Fibroblast of skin of left biceps (primary cell): ENCODE measurements at regions not wholly inside any gene's neighbourhood (a gene's known extent, or its start where the extent isn't known, plus 50 kb on each side); places are given as distances from the start of the nearest gene placed in this dataset.

ENCODE experiments used
- DNase-seq, 2 experiments: peaks; one replicate each; pipeline ENCODE4 v3.0.0-alpha.2; 2013; ENCODE audit warnings: low read depth in 2 of 2

GRCh38 chr18:47547539-47548202 is 296.2 kb upstream of the SKOR2 start:
- DNase-seq = no peak

DNA sequence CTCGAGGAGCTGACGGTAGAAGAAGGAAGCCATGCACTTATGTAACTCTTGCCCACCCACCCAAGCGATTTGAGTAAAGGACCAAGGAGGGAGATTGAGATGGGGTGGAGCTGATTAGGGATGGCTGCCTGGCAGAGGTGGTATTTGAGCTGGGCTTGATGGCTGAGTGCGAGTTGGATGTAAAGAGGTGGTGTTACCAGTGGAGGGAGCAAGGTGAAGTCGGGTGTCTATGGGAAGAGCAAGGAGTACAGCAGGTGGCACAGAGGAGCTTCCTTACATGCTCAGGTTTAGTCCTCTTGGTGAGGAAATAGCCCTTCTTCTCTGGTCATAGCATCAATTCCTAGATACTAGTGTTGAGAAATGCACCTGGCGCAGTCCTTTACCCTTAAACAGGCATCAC is 294.2 kb upstream of the SKOR2 start:
- DNase-seq = no peak

DNA sequence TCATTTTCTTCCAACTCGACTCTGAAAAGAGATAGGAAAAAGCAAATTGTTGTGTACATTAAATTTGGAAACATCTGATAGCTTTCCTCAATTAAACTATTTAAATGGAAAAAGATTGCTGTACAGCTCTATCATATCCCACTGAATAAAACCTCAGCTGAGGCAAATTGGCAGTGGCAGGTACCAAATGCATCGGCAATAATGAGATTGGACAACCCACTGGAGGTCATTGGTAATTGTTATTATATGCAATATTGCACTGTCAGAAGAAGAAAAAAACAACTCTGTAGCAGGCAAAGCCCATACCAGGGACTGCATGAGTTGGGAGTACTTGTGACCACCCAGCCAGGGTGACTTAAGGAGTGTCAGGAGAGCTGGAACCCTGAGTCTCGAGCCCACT is 291.6 kb upstream of the SKOR2 start:
- no peak for DNase-seq

- no peak for DNase-seq
Measured at GRCh38 chr18:47542551-47542950, 291.1 kb upstream of the SKOR2 start.

DNA sequence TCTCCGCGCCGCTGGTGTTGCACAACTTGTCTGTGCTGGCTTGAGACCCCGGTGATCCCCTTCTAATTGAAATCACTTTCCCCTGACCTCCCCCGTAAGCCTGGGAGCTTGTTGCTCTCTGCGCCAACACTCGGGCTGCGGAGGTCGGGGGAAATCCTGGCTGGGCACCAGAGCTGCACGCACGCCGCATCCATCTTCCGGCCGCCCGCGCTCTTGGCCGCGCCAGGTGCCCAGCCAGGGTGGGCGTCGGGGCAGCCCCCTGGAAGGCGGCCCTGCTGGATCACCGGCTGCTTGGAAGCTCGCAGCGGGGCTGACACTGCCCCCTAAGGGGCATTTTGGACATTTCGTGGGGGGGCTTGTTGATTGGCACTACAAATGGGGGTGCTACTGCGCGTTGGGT is 280.3 kb upstream of the SKOR2 start:
- no peak for DNase-seq

DNA sequence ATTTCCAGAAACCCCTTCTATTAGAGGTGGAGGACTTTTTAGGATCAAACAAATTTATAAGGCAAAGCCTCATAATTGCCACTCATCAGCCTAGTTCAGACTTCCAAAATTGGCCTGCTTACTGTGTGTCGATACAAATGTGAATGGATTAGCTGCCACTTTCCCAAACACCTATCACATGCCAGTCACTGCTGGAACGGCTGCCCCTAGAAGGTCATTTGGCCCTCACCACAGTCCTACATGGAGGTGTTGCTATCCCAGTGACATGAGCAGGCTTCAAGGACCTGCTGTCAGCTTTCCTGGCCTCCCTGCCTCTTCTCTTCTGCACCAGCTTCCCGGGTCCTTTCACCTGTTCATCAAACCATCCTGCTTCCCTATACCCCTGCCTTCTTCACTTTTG is 279.2 kb upstream of the SKOR2 start:
- DNase-seq = no peak

DNA sequence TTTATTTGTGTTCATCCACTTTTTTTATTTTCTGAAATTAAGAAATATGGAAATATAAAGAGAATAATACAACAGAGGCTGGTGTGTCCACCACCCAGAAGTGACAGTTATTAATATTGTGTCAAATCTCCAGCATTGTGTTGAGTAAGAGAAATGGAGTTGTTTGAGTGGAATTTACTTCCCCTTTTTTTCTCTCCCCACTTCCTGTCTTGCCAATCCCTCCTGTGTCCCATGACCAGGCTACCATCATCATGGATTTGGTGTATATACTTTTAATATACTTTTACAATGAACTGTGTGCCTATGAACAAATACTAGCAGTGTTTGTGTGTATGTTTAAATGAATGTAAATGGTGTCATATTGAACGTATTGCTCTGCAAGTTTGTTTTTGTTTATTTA is 276.9 kb upstream of the SKOR2 start:
- DNase-seq = no peak

DNA sequence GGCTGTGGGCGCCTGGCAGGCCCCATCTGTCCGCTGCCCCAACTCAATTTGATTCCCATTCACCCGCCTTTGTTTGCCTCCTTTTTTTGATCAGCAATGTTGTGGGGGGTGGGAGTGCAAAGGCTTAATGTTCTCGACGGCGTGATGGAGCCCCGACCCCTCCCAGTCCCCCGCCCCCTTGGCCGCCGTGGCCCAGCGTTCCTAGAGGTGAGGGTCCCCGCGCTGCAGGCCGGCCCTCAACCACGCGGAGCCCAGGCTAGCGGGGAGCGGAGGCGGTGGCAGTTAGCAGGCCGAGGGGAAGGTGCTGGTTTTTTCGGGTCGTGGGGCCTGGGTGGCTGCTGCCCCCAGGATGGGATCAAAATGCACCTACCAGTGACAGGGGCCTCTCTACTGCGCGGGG is 274.7 kb upstream of the SKOR2 start:
- DNase-seq = no peak

GRCh38 chr18:47522359-47522758 is 270.9 kb upstream of the SKOR2 start:
- DNase-seq = no peak

DNA sequence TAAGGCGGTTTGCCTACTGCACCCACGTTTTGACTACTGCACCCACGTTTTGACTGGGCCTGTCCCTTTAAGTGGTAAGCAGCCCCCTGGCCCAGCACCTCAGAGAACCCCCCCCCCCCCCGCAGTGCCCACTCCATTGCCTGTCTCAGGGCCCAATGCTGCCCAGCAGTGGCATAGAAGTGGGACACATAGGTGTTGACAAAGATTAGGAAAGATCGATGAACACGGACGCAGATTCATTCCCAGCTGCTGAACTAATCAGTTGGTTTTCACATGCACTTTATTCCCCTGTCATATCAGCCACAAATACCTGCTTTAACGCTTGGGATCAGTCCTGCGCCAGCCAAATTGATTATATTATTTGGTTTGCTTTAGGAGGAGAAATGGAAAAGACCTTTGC is 268.8 kb upstream of the SKOR2 start:
- DNase-seq = no peak

GRCh38 chr18:47519706-47520105 is 268.2 kb upstream of the SKOR2 start:
- no peak for DNase-seq

- DNase-seq = no peak
Measured at GRCh38 chr18:47519277-47519676, 267.8 kb upstream of the SKOR2 start.

DNA sequence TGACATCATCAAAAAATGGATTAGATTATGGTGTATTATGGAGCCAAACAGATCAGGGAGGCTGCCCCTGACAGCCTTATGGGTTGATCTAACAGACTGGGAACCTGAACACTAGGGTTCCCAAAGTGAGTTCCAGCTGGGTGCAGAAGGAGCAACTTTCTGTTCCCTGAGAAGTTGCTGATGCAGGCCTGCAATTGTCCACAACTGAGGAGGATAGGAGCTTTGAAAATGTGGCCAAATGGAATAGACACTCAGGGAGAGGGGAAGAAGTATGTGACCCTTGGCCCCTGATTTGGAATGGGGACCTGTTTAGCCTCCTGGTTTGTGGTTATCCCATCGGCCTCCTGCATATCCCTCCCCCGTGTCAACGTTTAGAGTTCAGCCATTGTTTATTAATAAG is 262.2 kb upstream of the SKOR2 start:
- DNase-seq = no peak

GRCh38 chr18:47512726-47513435 is 261.4 kb upstream of the SKOR2 start:
- DNase-seq = no peak

DNA sequence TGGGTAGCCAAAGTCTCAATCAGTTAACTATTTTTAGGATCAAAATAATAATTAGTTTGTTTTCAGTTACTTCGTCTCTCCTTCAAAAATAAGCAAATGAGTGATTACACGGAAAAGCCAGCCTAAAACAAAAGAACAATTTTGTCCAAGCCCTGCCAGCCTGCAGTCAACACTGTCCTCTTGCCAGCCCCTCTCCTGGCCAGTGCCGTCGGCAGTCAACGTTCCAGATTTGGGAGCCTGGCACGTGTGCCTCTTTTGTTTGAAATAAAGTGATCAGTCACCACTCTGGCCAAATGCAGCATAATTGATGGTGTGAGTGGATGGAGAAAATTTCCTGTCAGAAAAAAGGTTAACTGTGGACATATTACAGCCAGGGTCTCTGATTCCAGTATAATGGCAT is 260.6 kb upstream of the SKOR2 start:
- DNase-seq = no peak

DNA sequence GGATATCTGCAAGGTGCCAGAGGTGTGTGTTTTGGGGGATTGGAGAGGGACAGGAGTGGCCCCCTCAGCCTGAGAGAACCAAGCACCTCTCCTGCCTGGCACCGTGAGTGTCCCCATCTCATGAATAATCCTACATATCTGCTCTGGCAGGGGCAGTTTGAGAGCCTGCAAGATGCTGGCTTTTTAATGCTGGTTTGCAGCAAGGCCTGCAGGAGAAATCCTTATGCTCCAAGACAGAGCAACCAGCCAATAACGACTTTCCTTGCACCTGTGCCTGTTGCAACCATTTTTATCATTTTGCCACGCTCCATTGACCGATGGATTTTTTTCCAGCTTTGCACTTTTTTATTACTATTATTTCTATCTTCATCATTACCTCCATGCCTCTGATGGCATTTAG is 259.4 kb upstream of the SKOR2 start:
- DNase-seq = no peak

DNA sequence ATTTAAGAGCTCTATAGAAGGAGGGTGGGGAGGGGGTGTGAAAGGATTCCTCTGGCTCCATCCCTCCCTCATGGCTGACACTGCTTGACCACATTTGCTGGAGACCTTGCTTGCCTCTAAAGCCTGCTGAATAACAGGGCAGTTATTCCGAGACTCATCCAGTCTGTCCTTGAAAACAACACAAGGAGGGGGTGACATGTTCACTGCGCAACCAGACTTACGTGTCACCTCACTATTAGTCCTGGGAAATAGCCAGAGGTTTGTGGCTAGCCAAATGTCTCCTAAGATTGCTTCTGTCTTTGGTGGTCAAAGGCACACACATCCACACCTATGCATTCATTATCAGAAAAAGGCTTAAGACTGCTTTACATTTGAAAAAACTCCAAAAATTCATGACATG is 256.2 kb upstream of the SKOR2 start:
- DNase-seq = no peak

- DNase-seq = no peak
Measured at GRCh38 chr18:47506897-47507296, 255.4 kb upstream of the SKOR2 start.

DNA sequence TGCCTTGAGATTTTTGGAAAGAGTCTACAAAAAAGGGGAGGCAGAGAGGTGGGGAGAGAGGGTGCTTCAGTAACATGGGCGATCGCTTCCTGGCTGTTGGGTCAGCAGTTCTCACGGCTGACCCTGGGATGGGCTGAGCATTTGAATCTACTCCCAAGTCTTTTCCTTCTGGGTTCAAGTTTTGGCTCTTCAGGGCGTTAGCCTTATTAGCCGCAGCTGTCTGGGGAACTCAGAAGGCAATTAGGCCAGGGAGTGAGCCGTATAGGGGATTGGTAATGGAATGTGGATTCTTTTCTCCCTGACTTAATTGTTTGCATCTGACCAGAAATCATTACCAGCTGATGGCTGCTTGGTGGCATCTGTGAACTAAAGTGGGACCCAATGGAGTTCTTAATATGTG is 250.5 kb upstream of the SKOR2 start:
- DNase-seq = no peak

DNA sequence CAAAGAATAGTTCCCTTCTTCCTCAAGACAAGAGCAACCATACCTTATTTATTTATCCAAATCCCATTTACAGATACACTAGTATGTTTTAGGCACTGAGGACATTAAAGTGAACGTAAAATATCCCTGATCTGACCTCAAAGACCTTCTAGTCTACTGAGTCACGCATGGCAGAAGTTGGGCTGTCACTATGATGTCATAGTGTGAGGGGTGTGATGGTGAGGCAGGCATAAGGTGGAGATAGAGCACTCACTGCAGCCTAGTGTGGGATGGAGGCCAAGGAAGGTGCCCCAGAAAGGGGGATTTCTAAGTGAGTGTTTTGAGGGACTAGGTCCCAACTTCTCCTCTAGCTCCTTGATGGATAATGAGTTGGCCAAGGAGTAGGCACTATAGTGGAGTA is 249.5 kb upstream of the SKOR2 start:
- no peak for DNase-seq

DNA sequence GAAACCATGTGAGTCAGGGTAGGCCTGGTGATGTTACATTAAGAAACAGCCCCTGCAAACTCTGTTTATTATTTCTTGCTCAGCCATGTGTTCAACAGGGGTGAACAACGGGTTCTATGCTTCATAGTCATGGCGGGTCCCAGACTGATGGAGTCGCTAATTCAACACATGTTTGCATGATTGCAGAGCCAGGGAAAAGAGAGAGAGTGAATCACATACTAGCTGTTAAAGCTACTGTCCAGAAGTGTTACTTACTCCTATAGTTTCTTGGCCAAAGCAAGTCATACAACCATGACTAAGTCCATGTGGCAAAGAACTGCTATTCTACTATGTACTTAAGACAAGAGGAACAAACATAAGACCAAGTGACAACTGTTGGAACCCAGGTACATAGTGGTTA is 241.2 kb upstream of the SKOR2 start:
- no peak for DNase-seq

DNA sequence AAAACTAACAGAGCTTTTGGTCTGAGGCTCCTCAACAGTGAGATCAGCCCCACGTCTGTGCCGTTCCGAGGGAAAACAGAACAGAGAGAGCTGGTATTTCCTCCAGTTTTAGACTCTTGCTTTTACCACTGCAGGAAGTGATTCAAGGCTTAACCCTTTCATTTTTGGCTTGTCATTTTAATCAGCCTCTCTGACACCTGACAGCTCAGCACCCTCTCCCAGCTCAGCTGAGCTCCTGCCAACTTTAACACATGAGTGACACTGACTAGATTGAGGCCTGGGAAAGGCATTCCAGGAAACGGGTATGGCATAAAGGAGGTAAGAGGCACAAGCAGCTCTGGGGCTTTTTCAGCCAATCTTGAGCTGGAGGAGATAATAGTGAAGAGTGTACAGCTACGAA is 239.4 kb upstream of the SKOR2 start:
- no peak for DNase-seq

- no peak for DNase-seq
Measured at GRCh38 chr18:47485221-47485797, 233.8 kb upstream of the SKOR2 start.

GRCh38 chr18:47484068-47484467 is 232.6 kb upstream of the SKOR2 start:
- no peak for DNase-seq
